Heart right ventricle (tissue), 16 donors: ENCODE measurements at regions not wholly inside any gene's neighbourhood (a gene's known extent, or its start where the extent isn't known, plus 50 kb on each side); places are given as distances from the start of the nearest gene placed in this dataset.

Experiments
- ATAC-seq, 8 donors: fragments of 200-7000 bp; cut with Tn5 transposase; one replicate each; pipeline ENCODE4 v1.9.1; 2020; ENCODE audit warnings: mild to moderate bottlenecking in 8 of 8, moderate library complexity in 8 of 8, moderate number of reproducible peaks in 1 of 8
- DNase-seq, 2 donors: peaks; one replicate each; pipeline ENCODE4 v3.0.0-alpha.2; 2020
- H3K27ac ChIP-seq, 10 donors: fragments of 200-600 bp; sonication (generic) in 2 of 10; one replicate each; pipeline versions ENCODE4 v1.5.0 to v1.8.0; 2020 to 2022; ENCODE audit warnings: mild to moderate bottlenecking in 3 of 10
- H3K27me3 ChIP-seq, 7 donors: fragments of 200-600 bp; one replicate each; pipeline ENCODE4 v1.8.0; 2021 to 2022; ENCODE audit warnings: mild to moderate bottlenecking in 2 of 7
- H3K36me3 ChIP-seq, 9 donors: fragments of 200-600 bp; sonication (generic) in 1 of 9; one replicate each; pipeline versions ENCODE4 v1.5.0 to v1.8.0; 2020 to 2022; ENCODE audit warnings: mild to moderate bottlenecking in 2 of 9
- H3K4me1 ChIP-seq, 9 donors: fragments of 200-600 bp; sonication (generic) in 1 of 9; one replicate each; pipeline versions ENCODE4 v1.5.0 to v1.8.0; 2020 to 2022; ENCODE audit warnings: mild to moderate bottlenecking in 4 of 9
- H3K4me3 ChIP-seq, 10 donors: fragments of 200-600 bp; sonication (generic) in 2 of 10; one replicate each; pipeline versions ENCODE4 v1.5.0 to v1.8.0; 2020 to 2022; ENCODE audit warnings: mild to moderate bottlenecking in 7 of 10, moderate library complexity in 2 of 10
- H3K9me3 ChIP-seq, 11 donors: fragments of 200-600 bp in 10 of 11; sonication (generic) in 2 of 11; one replicate each; pipeline versions ENCODE4 v1.5.0 to v1.8.0; 2013 to 2022; ENCODE audit warnings: mild to moderate bottlenecking in 2 of 11, control low read depth in 1 of 11, moderate library complexity in 1 of 11
- WGBS, 2 donors: extraction: QIAGEN DNeasy Blood & Tissue Kit; methylation state at CpG; one replicate each; pipeline ENCODE4 v1.1.7; 2013; ENCODE audit warnings: inconsistent platforms in 1 of 2; 5-methylcytosine and 5-hydroxymethylcytosine counted together
- intact Hi-C, 10 donors: fragments of 100-400 bp; cut with DNase I; formaldehyde crosslinking; loops; one replicate each; pipeline versions ENCODE4 v1.11.1 to v1.14.2; 2022
- TF ChIP-seq, protein P1 (sequence below), 9 donors: fragments of 200-600 bp; sonication (generic) in 2 of 9; IDR thresholded peaks; one replicate each; pipeline versions ENCODE4 v1.5.0 to v1.8.0; 2021 to 2022; ENCODE audit warnings: antibody characterized with exemption in 9 of 9, mild to moderate bottlenecking in 5 of 9, moderate library complexity in 1 of 9
- donor health status: Arrhythmogenic right ventricular cardiomyopathy.
- donor health status: ischemic (EF 13 %, LVEDD 7.1; RV severe dilation, severe dysfunction).
- donor health status: healthy with polysubstance abuse.
- donor health status: DM: no; HTN: yes; CAD: no.
- donor health status: DM: no; HTN: no; CAD: no.
- donor health status: ischemic (EF 25% LVEDD 6.9; RV normal size, moderate dysfunction).
- donor health status: ischemic (EF 25% LVEDD 5.7; RV mildly dilated, moderate dysfunction).
- donor health status: healthy.
- donor health status: DM: yes; HTN: yes; CAD: no.
- donor health status: Ischemic cardiomyopathy.
- donor health status: ischemic (EF 35%, LVEDD 5.7; RV mildly dilated, moderate dysfunction).
- donor health status: nonischemic (EF 11% LVEDD 7.7; RV severe dilation, severe dysfunction).
- donor health status: DM: yes; HTN: yes; CAD: no.
- donor health status: PGD.
- donor health status: ischemic (EF 29% LVEDD 5.4; RV normal size, mild dysfunction).
- donor health status: nonischemic (EF 23%, LVEDD 6.1; RV moderate dilation, normal function).

DNA sequence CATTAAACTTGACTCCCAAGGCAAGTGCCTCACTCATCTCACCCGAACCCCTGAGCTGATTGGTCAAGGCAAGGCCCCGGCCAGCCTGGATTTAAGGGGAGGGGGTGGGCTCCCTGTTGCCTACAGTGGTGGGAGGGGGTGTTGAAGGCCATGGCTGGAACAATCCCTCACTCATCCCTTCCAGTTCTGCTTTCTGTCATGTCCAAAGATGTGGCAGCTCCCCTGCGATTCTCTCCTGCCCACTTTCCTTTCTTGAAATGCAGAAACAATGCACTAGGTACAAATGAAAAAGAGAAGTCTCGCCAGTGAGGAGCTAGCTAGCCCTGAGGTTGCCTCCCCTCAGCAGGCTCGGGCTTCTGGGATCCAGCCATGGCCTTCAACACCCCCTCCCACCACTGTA is 240.9 kb downstream of the SYK start:
- WGBS, 2 donors, result 83 to 88% methylated on average over 5 of the region's 5 CpGs
- Histone ChIP-seq H3K4me1 (peaks cover 0 to 15% (median 7%) of the 10 kb centered on the region in 9 donors), H3K36me3 (no peaks in the 10 kb centered on the region), H3K9me3 (no peaks in the 10 kb centered on the region), H3K27me3 (peaks cover 0 to 23% (median 3%) of the 10 kb centered on the region in 7 donors), H3K27ac (no peak overlapping the region), H3K4me3 (no peak overlapping the region)
- TF ChIP-seq, protein P1, sequence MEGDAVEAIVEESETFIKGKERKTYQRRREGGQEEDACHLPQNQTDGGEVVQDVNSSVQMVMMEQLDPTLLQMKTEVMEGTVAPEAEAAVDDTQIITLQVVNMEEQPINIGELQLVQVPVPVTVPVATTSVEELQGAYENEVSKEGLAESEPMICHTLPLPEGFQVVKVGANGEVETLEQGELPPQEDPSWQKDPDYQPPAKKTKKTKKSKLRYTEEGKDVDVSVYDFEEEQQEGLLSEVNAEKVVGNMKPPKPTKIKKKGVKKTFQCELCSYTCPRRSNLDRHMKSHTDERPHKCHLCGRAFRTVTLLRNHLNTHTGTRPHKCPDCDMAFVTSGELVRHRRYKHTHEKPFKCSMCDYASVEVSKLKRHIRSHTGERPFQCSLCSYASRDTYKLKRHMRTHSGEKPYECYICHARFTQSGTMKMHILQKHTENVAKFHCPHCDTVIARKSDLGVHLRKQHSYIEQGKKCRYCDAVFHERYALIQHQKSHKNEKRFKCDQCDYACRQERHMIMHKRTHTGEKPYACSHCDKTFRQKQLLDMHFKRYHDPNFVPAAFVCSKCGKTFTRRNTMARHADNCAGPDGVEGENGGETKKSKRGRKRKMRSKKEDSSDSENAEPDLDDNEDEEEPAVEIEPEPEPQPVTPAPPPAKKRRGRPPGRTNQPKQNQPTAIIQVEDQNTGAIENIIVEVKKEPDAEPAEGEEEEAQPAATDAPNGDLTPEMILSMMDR (IDR thresholded peaks at IDR 0.05), result no peak
- DNase-seq, result no peak
- no peak for ATAC-seq
- intact Hi-C loops, result no loop called here

DNA sequence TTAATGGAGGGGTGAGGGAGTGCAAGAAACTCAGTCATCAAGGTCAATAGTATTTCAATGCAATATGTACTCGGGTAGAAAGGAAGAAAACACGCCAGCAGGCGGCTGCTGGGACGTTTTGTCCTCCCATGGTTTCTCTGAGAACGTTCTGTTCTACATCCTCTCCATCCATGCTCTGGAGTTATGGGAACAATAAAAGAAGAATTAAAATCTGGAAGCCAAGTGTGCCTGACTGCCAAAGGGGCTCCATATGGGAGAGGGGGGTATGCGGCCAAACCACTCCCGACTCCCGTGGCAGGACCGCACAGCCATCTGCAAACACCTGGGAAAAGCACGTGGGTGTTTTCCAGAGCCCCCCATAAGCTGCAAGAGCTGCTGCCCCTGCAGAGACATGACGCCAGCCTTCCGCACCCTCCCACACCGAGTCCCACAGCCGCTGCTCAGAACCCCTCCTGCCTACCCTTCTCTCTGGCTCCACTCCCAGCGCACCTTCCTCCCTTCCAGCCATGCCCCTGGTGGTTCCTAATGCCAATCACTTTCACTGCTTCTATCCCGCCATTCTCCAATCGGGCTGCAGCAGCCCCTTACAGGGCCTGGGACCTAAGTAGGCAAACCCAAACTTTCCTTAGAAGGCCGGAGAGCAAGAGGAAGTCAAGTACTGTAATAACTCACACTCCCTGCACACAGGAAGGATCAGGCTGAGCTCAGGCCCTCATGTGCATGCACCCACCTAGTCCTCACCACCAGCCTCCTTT is 241.6 kb downstream of the SYK start:
- Histone ChIP-seq H3K9me3 (no peaks in the 10 kb centered on the region), H3K27ac (no peak overlapping the region), H3K36me3 (no peaks in the 10 kb centered on the region), H3K4me1 (peaks cover 0 to 10% (median under 1%) of the 10 kb centered on the region in 9 donors), H3K4me3 (no peak overlapping the region), H3K27me3 (peaks cover 0 to 23% (median 3%) of the 10 kb centered on the region in 7 donors)
- ATAC-seq, result no peak
- intact Hi-C loops, result no loop called here
- DNase-seq, result no peak
- 85% methylated on average over 18 of the region's 18 CpGs for WGBS, 2 donors
- TF ChIP-seq, protein P1 (IDR thresholded peaks at IDR 0.05), result no peak

DNA sequence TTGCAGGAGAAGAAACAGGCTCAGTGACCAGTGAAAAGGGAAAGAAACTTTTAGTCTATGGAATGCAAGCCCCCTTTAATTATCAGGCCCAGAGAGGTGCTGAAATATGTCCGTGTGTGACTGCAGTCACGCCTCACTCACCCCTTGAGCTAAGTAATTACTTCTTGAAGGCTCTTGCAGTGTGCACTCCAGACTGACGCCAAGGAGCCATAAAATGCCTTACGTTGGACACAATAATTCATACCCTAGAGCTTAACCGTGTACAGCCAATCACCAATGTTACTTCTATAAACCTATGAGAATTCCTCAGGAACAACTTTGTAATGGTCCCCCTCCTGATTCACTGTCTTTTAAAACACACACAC is 242.2 kb downstream of the SYK start:
- ATAC-seq (no peak), DNase-seq (no peak)
- H3K4me3 ChIP-seq, result no peak overlapping the region
- TF ChIP-seq, protein P1 (IDR thresholded peaks at IDR 0.05), result no peak
- no peaks in the 10 kb centered on the region for H3K36me3 ChIP-seq
- H3K4me1 ChIP-seq, result peaks cover 0 to 8% (median 0%) of the 10 kb centered on the region in 9 donors
- WGBS, 2 donors, result 81% methylated on average over 5 of the region's 5 CpGs
- peaks cover 0 to 23% (median 3%) of the 10 kb centered on the region in 7 donors for H3K27me3 ChIP-seq
- H3K9me3 ChIP-seq, result no peaks in the 10 kb centered on the region
- intact Hi-C loops, result no loop called here
- no peak overlapping the region for H3K27ac ChIP-seq

DNA sequence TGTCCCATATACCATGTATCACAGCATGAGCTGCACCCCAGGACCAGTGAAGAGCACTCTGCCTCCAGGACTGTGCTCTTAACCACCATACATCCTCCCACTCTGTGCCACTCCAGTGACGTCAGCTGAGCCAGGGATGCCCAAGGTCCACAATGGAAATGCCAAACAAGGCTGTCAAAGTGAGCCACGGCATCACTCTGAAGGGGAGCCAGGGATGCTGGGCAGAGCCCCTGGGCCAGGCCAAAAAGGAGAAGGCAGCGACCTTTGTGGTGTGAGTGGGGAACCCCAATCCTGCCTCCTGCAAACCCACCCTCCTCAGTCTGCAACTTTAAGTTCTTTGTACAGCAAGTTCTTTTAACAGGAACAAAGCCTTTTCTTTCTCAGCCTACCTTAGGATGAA is 242.7 kb downstream of the SYK start:
- peaks cover 0 to 23% (median 5%) of the 10 kb centered on the region in 7 donors for H3K27me3 ChIP-seq
- DNase-seq, result no peak
- TF ChIP-seq, protein P1 (IDR thresholded peaks at IDR 0.05), result no peak
- intact Hi-C loops, result no loop called here
- peaks cover 0 to 8% (median 0%) of the 10 kb centered on the region in 9 donors for H3K4me1 ChIP-seq
- no peaks in the 10 kb centered on the region for H3K36me3 ChIP-seq
- no peak overlapping the region for H3K27ac ChIP-seq
- no peak overlapping the region for H3K4me3 ChIP-seq
- H3K9me3 ChIP-seq, result no peaks in the 10 kb centered on the region
- no peak for ATAC-seq
- WGBS, 2 donors, result 86 to 94% methylated on average over 3 of the region's 3 CpGs
